ENCODE measurements at regions not wholly inside any gene's neighbourhood (a gene's known extent, or its start where the extent isn't known, plus 50 kb on each side); places are given as distances from the start of the nearest gene placed in this dataset.

DNA sequence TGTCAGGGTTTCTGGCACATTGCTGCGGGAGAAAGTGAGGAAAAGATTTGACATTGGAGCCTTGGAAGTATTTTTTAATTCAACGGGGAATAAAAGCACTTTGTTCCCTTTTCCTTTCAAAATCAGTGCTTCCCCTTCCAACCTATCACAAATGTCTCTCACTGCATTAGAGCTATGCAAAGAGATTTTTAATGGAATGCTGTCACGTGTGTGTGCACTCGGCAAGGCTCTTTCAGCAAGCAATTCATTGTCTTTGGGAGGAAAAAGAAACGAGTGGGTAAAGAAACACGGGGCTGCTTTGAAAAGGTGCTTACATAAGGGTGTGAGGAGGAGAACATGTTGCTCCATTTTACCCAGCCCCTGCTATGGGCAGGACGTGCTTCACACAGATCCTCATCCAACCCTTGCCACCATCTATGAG, 490.4 kb upstream of the PROK2 start:
- TF ChIP-seq POLR2A (IDR thresholded peaks at IDR 0.05; ENCODE audit: low read depth, low read length) (no peak), POLR2AphosphoS5 (IDR thresholded peaks at IDR 0.05; ENCODE audit: low read depth, low read length) (no peak), TAF1 (IDR thresholded peaks at IDR 0.05; ENCODE audit: borderline replicate concordance, low read depth, low read length) (no peak)
